Esophagus squamous epithelium (tissue), 5 donors: ENCODE measurements at regions not wholly inside any gene's neighbourhood (a gene's known extent, or its start where the extent isn't known, plus 50 kb on each side); places are given as distances from the start of the nearest gene placed in this dataset.

Experiments
- DNase-seq: peaks from one replicate; lab custom pipeline; 2025; lab: John Stamatoyannopoulos, UW
- H3K27ac ChIP-seq, 4 donors: fragments of 200-600 bp; sonication (generic); one replicate each; pipeline ENCODE4 v1.5.1; 2016 to 2019; ENCODE audit warnings: mild to moderate bottlenecking in 1 of 4
- H3K27me3 ChIP-seq, 4 donors: fragments of 200-600 bp; sonication (generic); 1 replicate in 3 of 4; 2 replicates in 1 of 4; pipeline versions ENCODE4 v1.5.1 to v1.6.0; 2017 to 2021; ENCODE audit warnings: antibody characterized with exemption in 1 of 4
- H3K36me3 ChIP-seq, 3 donors: fragments of 200-600 bp; sonication (generic); one replicate each; pipeline ENCODE4 v1.5.1; 2016 to 2019
- H3K4me1 ChIP-seq, 3 donors: fragments of 200-600 bp; sonication (generic); one replicate each; pipeline ENCODE4 v1.5.1; 2017 to 2019
- H3K4me3 ChIP-seq, 4 donors: fragments of 200-600 bp; sonication (generic); 1 replicate in 3 of 4; 2 replicates in 1 of 4; pipeline ENCODE4 v1.5.1; 2016 to 2019; ENCODE audit warnings: mild to moderate bottlenecking in 2 of 4, moderate library complexity in 1 of 4
- H3K9me3 ChIP-seq, 3 donors: fragments of 200-600 bp; sonication (generic); one replicate each; pipeline ENCODE4 v1.5.1; 2016 to 2019
- POLR2A ChIP-seq, 4 donors: fragments of 450-650 bp; IDR thresholded peaks; one replicate each; pipeline ENCODE4 v1.6.1; 2017; ENCODE audit warnings: antibody characterized with exemption in 4 of 4, mild to moderate bottlenecking in 4 of 4, moderate library complexity in 3 of 4
- WGBS, 2 donors: methylation state at CpG; one replicate each; pipeline ENCODE4 v1.1.5; 2018; 5-methylcytosine and 5-hydroxymethylcytosine counted together
- intact Hi-C: fragments of 100-400 bp; cut with DNase I; formaldehyde crosslinking; loops from one replicate; pipeline ENCODE4 v1.15.0; 2022
- TF ChIP-seq, protein P1 (sequence below), 6 experiments: fragments of 450-650 bp in 4 of 6; fragments of 200-600 bp in 2 of 6; sonication (generic) in 2 of 6; IDR thresholded peaks; one replicate each; pipeline ENCODE4 v1.5.1; 2016 to 2019; ENCODE audit warnings: antibody characterized with exemption in 6 of 6, mild to moderate bottlenecking in 4 of 6, moderate library complexity in 4 of 6
- donor health status: DM: yes; HTN: yes; CAD: no.

- Histone ChIP-seq H3K27me3 (no peaks in the 10 kb centered on the region), H3K4me3 (no peak overlapping the region), H3K36me3 (peaks cover 0 to 73% (median 7%) of the 10 kb centered on the region in 3 donors), H3K9me3 (no peaks in the 10 kb centered on the region), H3K4me1 (no peaks in the 10 kb centered on the region), H3K27ac (no peak overlapping the region)
- no peak for DNase-seq
- TF ChIP-seq, protein P1, sequence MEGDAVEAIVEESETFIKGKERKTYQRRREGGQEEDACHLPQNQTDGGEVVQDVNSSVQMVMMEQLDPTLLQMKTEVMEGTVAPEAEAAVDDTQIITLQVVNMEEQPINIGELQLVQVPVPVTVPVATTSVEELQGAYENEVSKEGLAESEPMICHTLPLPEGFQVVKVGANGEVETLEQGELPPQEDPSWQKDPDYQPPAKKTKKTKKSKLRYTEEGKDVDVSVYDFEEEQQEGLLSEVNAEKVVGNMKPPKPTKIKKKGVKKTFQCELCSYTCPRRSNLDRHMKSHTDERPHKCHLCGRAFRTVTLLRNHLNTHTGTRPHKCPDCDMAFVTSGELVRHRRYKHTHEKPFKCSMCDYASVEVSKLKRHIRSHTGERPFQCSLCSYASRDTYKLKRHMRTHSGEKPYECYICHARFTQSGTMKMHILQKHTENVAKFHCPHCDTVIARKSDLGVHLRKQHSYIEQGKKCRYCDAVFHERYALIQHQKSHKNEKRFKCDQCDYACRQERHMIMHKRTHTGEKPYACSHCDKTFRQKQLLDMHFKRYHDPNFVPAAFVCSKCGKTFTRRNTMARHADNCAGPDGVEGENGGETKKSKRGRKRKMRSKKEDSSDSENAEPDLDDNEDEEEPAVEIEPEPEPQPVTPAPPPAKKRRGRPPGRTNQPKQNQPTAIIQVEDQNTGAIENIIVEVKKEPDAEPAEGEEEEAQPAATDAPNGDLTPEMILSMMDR (IDR thresholded peaks at IDR 0.05): no peak
- TF ChIP-seq POLR2A (IDR thresholded peaks at IDR 0.05): no peak
- WGBS, 2 donors: 93 to 96% methylated on average over 8 to 11 of the region's 11 CpGs
- intact Hi-C loops: no loop called here
These were observed 67.3 kb downstream of the SYNE3 start for GRCh38 chr14:95449131-95449530.

- TF ChIP-seq, protein P1 (IDR thresholded peaks at IDR 0.05): no peak
- TF ChIP-seq POLR2A (IDR thresholded peaks at IDR 0.05): no peak
- H3K27me3 ChIP-seq: no peaks in the 10 kb centered on the region
- H3K36me3 ChIP-seq: peaks cover 0 to 62% (median 1%) of the 10 kb centered on the region in 3 donors
- WGBS, 2 donors: 63 to 94% methylated on average over 3 of the region's 4 CpGs
- H3K27ac ChIP-seq: no peak overlapping the region
- H3K4me3 ChIP-seq: no peak overlapping the region
- intact Hi-C loops: no loop called here
- H3K4me1 ChIP-seq: peaks cover 0 to 9% (median 3%) of the 10 kb centered on the region in 3 donors
- H3K9me3 ChIP-seq: no peaks in the 10 kb centered on the region
- no peak for DNase-seq
These were observed 70.0 kb downstream of the SYNE3 start for GRCh38 chr14:95446470-95446869.

GRCh38 chr14:95445676-95446075 is 70.8 kb downstream of the SYNE3 start:
- H3K9me3 ChIP-seq: no peaks in the 10 kb centered on the region
- no peak overlapping the region for H3K4me3 ChIP-seq
- 84 to 92% methylated on average over 3 of the region's 6 CpGs for WGBS, 2 donors
- no peaks in the 10 kb centered on the region for H3K27me3 ChIP-seq
- TF ChIP-seq, protein P1 (IDR thresholded peaks at IDR 0.05): no peak
- TF ChIP-seq POLR2A (IDR thresholded peaks at IDR 0.05): no peak
- no peak overlapping the region for H3K27ac ChIP-seq
- peaks cover 0 to 9% (median 3%) of the 10 kb centered on the region in 3 donors for H3K4me1 ChIP-seq
- no peak for DNase-seq
- intact Hi-C loops: no loop called here
- peaks cover 0 to 54% (median 0%) of the 10 kb centered on the region in 3 donors for H3K36me3 ChIP-seq

DNA sequence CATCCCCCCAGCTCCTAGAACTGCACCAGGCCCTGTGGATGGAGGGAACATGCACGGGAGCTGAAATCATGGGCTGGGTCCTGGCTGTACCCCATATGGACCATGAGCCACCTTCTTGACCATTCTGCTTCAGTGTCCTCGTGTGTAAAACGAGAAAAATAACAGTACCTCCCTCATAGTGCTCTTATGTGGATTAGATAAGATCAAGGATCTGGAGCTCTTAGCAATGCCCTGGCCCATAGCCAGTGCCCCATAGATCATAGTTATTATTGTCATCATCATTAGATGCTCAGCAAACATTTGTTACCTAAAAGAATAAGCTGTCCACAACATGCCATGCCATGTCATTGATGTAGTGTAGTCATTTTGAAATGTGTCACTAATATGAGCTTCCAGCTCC is 71.3 kb downstream of the SYNE3 start:
- WGBS, 2 donors: 42 to 46% methylated on average over 2 to 3 of the region's 3 CpGs
- H3K9me3 ChIP-seq: no peaks in the 10 kb centered on the region
- intact Hi-C loops: no loop called here
- DNase-seq: no peak
- no peak overlapping the region for H3K27ac ChIP-seq
- TF ChIP-seq, protein P1 (IDR thresholded peaks at IDR 0.05): no peak
- no peak for TF ChIP-seq POLR2A (IDR thresholded peaks at IDR 0.05)
- H3K4me1 ChIP-seq: peaks cover 0 to 9% (median 3%) of the 10 kb centered on the region in 3 donors
- H3K27me3 ChIP-seq: no peaks in the 10 kb centered on the region
- no peak overlapping the region for H3K4me3 ChIP-seq
- H3K36me3 ChIP-seq: peaks cover 0 to 51% (median 0%) of the 10 kb centered on the region in 3 donors

DNA sequence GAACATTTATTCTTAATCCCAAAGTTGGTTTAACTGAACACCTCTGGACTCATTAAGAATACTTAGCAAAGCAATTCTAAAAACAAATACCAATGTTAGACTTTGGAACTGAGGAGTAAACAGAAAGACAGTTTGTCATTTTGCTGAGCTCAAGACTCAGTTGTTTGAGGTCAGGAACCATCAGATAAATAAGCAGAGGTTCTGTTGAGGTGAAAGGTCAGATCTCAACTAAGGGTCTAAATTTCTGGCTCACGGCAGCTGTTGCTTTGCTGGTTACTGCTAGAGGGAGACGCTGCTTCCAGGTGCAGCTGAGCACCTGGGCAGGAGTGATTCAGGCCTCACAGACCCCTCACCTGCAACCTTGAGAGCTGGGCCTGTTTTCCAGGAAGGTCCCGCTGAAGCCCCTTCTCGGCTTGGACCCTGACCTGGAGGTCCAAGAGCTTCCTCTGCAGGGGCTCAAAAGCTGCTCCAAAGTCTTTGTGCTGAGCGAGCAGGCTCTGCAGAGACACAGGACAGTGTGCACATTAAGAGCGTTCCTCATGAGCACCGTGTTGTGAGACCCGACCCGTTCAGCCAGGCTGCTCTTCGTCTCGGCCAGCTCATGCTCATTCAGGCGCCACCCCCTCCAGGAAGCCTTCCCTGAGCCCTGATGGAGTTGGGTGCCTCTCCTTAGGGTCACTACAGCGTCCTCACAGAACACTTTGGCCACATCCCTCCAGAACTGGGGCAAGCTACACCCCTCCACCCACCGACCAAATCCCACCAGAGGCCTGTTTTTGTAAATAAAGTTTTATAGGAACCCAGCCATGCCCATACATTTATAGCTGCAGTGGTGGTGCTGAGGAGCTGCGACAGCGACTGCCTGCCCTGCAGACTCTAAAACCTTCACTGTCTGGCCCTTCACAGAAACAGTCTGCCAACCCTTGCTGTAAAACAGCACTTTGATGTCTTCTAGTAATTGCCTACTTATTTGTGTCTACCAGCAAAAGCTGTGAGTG is 72.0 kb downstream of the SYNE3 start:
- no peak overlapping the region for H3K27ac ChIP-seq
- peaks cover 0 to 9% (median 3%) of the 10 kb centered on the region in 3 donors for H3K4me1 ChIP-seq
- no peak for DNase-seq
- peaks cover 0 to 50% (median 0%) of the 10 kb centered on the region in 3 donors for H3K36me3 ChIP-seq
- no peaks in the 10 kb centered on the region for H3K27me3 ChIP-seq
- intact Hi-C loops: loop anchor here (5.0 kb wide), 1 partner anchor 83 kb away; no protein-coding TSS in a partner anchor
- 88 to 92% methylated on average over 11 to 12 of the region's 16 CpGs for WGBS, 2 donors
- H3K4me3 ChIP-seq: no peak overlapping the region
- no peaks in the 10 kb centered on the region for H3K9me3 ChIP-seq
- no peak for TF ChIP-seq POLR2A (IDR thresholded peaks at IDR 0.05)
- TF ChIP-seq, protein P1 (IDR thresholded peaks at IDR 0.05): no peak
